HFFc6 (cell line): ENCODE measurements at regions not wholly inside any gene's neighbourhood (a gene's known extent, or its start where the extent isn't known, plus 50 kb on each side); places are given as distances from the start of the nearest gene placed in this dataset.
A peak's percentile ranks its signal among the peaks of the same experiment; 100 is the strongest.
"Not testable (repeated sequence)": the region's sequence is repeated elsewhere in the genome, so short reads cannot be mapped to it uniquely, and the experiment has no call there.

Source experiments
- DNase-seq: peaks from one replicate; pipeline ENCODE4 v3.0.0-alpha.2; 2018
- H3K27ac Mint-ChIP-seq: 2 replicates; pipeline ENCODE4 v1.8.0; 2020; ENCODE audit warnings: mild to moderate bottlenecking, mixed read lengths
- H3K27me3 Mint-ChIP-seq: 2 replicates; pipeline ENCODE4 v1.8.0; 2021; ENCODE audit warnings: mild to moderate bottlenecking, moderate library complexity, mixed read lengths; ENCODE audit not compliant: insufficient read depth
- H3K36me3 Mint-ChIP-seq: 2 replicates; pipeline ENCODE4 v1.8.0; 2021; ENCODE audit warnings: low read depth, mixed read lengths
- H3K4me1 Mint-ChIP-seq: 2 replicates; pipeline ENCODE4 v1.8.0; 2020; ENCODE audit warnings: low read depth, mixed read lengths
- H3K4me3 Mint-ChIP-seq: 2 replicates; pipeline ENCODE4 v1.8.0; 2020; ENCODE audit warnings: mild to moderate bottlenecking, moderate library complexity, mixed read lengths
- H3K9me3 Mint-ChIP-seq: 2 replicates; pipeline ENCODE4 v1.8.0; 2020; ENCODE audit warnings: mild to moderate bottlenecking, mixed read lengths
- CTCF ChIP-seq: fragments of 200-600 bp; sonication (generic); IDR thresholded peaks from 2 replicates; pipeline ENCODE4 v1.5.0; 2021; ENCODE audit warnings: antibody characterized with exemption, mild to moderate bottlenecking

- Mint-ChIP-seq H3K4me3 (no peak overlapping the region), H3K4me1 (no peaks in the 10 kb centered on the region; the same call in 1 of the 2 replicates), H3K36me3 (no peaks in the 10 kb centered on the region), H3K9me3 (no peaks in the 10 kb centered on the region), H3K27me3 (no peaks in the 10 kb centered on the region), H3K27ac (no peak overlapping the region)
- DNase-seq, result no peak
- TF ChIP-seq CTCF, result no peak
Measured at GRCh38 chr2:67614454-67614853, 217.3 kb downstream of the ETAA1 start.

- H3K27ac Mint-ChIP-seq, result 0 out of 2 replicates have a peak overlapping the region, but pooled peaks have one; percentile 19
- DNase-seq, result no peak
- no peaks in the 10 kb centered on the region for H3K27me3 Mint-ChIP-seq
- no peak for TF ChIP-seq CTCF
- no peaks in the 10 kb centered on the region for H3K9me3 Mint-ChIP-seq
- no peaks in the 10 kb centered on the region for H3K36me3 Mint-ChIP-seq
- no peaks in the 10 kb centered on the region; the same call in 1 of the 2 replicates for H3K4me1 Mint-ChIP-seq
- no peak overlapping the region for H3K4me3 Mint-ChIP-seq
Measured at GRCh38 chr2:67616749-67617148, 219.6 kb downstream of the ETAA1 start.

- no peaks in the 10 kb centered on the region for H3K9me3 Mint-ChIP-seq
- no peak overlapping the region for H3K4me3 Mint-ChIP-seq
- H3K36me3 Mint-ChIP-seq, result peaks cover 3% of the 10 kb centered on the region; the same call in 1 of the 2 replicates
- no peaks in the 10 kb centered on the region for H3K27me3 Mint-ChIP-seq
- no peak for TF ChIP-seq CTCF
- H3K27ac Mint-ChIP-seq, result no peak overlapping the region
- no peaks in the 10 kb centered on the region; the same call in 1 of the 2 replicates for H3K4me1 Mint-ChIP-seq
- DNase-seq, result no peak
Measured at GRCh38 chr2:67619204-67619603, 222.1 kb downstream of the ETAA1 start.

- H3K4me3 Mint-ChIP-seq, H3K27me3 Mint-ChIP-seq, H3K9me3 Mint-ChIP-seq, DNase-seq, H3K36me3 Mint-ChIP-seq, H3K27ac Mint-ChIP-seq: not testable (repeated sequence)
- peaks cover 29% of the 10 kb centered on the region for H3K4me1 Mint-ChIP-seq
Measured at GRCh38 chr2:67623741-67624140, 226.6 kb downstream of the ETAA1 start.

- Mint-ChIP-seq H3K9me3 (no peaks in the 10 kb centered on the region), H3K27me3 (no peaks in the 10 kb centered on the region), H3K27ac (peak overlapping the region; percentile 72), H3K4me3 (peak overlapping the region; percentile 3; the same call in 1 of the 2 replicates), H3K4me1 (peaks cover 29% of the 10 kb centered on the region), H3K36me3 (peaks cover 5% of the 10 kb centered on the region; the same call in 1 of the 2 replicates)
- no peak for DNase-seq
- TF ChIP-seq CTCF, result no peak
Measured at GRCh38 chr2:67625178-67625577, 228.0 kb downstream of the ETAA1 start.

- Mint-ChIP-seq H3K4me3 (peak overlapping the region; percentile 3; the same call in 1 of the 2 replicates), H3K27ac (peak overlapping the region; percentile 72), H3K4me1 (peaks cover 29% of the 10 kb centered on the region), H3K36me3 (peaks cover 5% of the 10 kb centered on the region; the same call in 1 of the 2 replicates), H3K9me3 (no peaks in the 10 kb centered on the region), H3K27me3 (no peaks in the 10 kb centered on the region)
- no peak for TF ChIP-seq CTCF
- DNase-seq, result peak; percentile 45
Measured at GRCh38 chr2:67625690-67626475, 228.8 kb downstream of the ETAA1 start.
